SK-N-SH treated with all-trans-retinoic acid at 6 μM for 48 hours (cell line): ENCODE measurements at regions not wholly inside any gene's neighbourhood (a gene's known extent, or its start where the extent isn't known, plus 50 kb on each side); places are given as distances from the start of the nearest gene placed in this dataset.

Experiments
- CSDC2 ChIP-seq: fragments of 250-450 bp; sonication (Bioruptor Pico); IDR thresholded peaks from 2 replicates; pipeline ENCODE4 v1.5.0; 2020; ENCODE audit warnings: mild to moderate bottlenecking, moderate library complexity
- ESRRG ChIP-seq: fragments of 250-450 bp; sonication (Bioruptor Pico); IDR thresholded peaks from 2 replicates; pipeline ENCODE4 v1.6.1; 2021; ENCODE audit warnings: mild to moderate bottlenecking
- GLIS3 ChIP-seq: fragments of 250-450 bp; sonication (Bioruptor Pico); IDR thresholded peaks from 2 replicates; pipeline ENCODE4 v1.5.0; 2020; ENCODE audit warnings: mild to moderate bottlenecking, moderate library complexity
- POU6F1 ChIP-seq: fragments of 250-450 bp; sonication (Bioruptor Pico); IDR thresholded peaks from 2 replicates; pipeline ENCODE4 v1.8.0; 2021; ENCODE audit warnings: low read depth, mild to moderate bottlenecking, moderate library complexity, borderline replicate concordance
- TCF4 ChIP-seq: fragments of 250-450 bp; sonication (Bioruptor Pico); IDR thresholded peaks from 2 replicates; pipeline ENCODE4 v1.8.0; 2021; ENCODE audit warnings: mild to moderate bottlenecking, moderate library complexity, borderline replicate concordance
- TOX ChIP-seq: fragments of 250-450 bp; sonication (Bioruptor Pico); IDR thresholded peaks from 2 replicates; pipeline ENCODE4 v1.8.0; 2021; ENCODE audit warnings: mild to moderate bottlenecking, moderate library complexity, borderline replicate concordance
- ZFP3 ChIP-seq: fragments of 250-450 bp; sonication (Bioruptor Pico); IDR thresholded peaks from 2 replicates; pipeline ENCODE4 v1.5.0; 2020; ENCODE audit warnings: mild to moderate bottlenecking, moderate library complexity
- ZNF8 ChIP-seq: fragments of 450-650 bp; formaldehyde crosslinking; IDR thresholded peaks from 2 replicates; pipeline ENCODE4 v1.5.0; 2020; ENCODE audit warnings: mild to moderate bottlenecking, moderate library complexity

GRCh38 chr5:23446424-23446823, 61.0 kb upstream of the PRDM9 start:
- TF ChIP-seq POU6F1 (CRISPR knock-in tag) = no peak
- TF ChIP-seq GLIS3 (CRISPR knock-in tag) = no peak
- TF ChIP-seq CSDC2 (CRISPR knock-in tag) = no peak
- no peak for TF ChIP-seq ESRRG (CRISPR knock-in tag)
- no peak for TF ChIP-seq TOX (CRISPR knock-in tag)
- no peak for TF ChIP-seq ZNF8 (CRISPR knock-in tag)
- no peak for TF ChIP-seq ZFP3 (CRISPR knock-in tag)
- TF ChIP-seq TCF4 (CRISPR knock-in tag) = no peak
